Stimulated activated CD4-positive, alpha-beta T cell treated with anti-CD3 and anti-CD28 coated beads, Interleukin-2, amount 100 ng/mL, for 48 hours (primary cell): ENCODE measurements at regions not wholly inside any gene's neighbourhood (a gene's known extent, or its start where the extent isn't known, plus 50 kb on each side); places are given as distances from the start of the nearest gene placed in this dataset.
"Not testable (repeated sequence)": the region's sequence is repeated elsewhere in the genome, so short reads cannot be mapped to it uniquely, and the experiment has no call there.

Source experiments
- DNase-seq, 2 donors: peaks; one replicate each; pipeline ENCODE4 v3.0.0-alpha.2; 2020

GRCh38 chr20:53833333-53834061 is 236.9 kb downstream of the BCAS1 start:
- DNase-seq: no peak

DNA sequence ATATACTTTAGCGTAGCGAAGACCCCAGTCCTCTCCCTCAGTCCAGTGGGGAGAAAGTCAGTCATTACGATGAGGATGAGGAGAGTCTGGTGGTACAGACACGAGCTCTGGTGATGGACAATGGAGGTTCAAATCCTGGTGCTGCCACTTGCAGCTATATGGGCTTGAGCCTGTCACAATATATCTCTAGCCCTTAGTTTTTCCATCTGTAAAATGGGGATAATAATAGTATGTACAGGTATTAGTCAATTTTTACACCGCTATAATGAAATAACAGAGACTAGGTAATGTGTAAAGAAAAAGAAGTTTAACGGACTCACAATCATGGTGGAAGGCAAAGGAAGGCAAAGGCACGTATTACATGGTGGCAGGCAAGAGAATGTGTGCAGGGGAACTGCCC is 237.9 kb downstream of the BCAS1 start:
- no peak for DNase-seq

GRCh38 chr20:53831812-53832211 is 238.2 kb upstream of the ZNF217 start:
- DNase-seq: no peak

DNA sequence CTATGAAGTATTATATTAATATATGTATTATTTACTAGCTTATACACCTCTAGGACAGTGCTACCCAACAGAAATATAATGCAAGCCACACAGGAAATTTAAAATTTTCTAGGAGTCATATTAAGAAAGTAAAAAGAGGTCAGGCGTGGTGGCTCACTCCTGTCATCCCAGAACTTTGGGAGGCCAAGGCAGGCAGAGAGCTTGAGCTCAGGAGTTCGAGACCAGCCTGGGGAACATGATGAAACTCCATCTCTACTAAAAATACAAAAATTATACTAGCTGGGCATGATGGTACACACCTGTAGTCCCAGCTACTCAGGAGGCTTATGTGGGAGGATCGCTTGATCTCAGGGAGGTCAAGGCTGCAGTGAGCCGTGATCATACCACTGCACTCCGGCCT is 237.6 kb upstream of the ZNF217 start:
- no peak for DNase-seq

GRCh38 chr20:53829724-53830521 is 236.3 kb upstream of the ZNF217 start:
- no peak for DNase-seq

- no peak for DNase-seq
Measured at GRCh38 chr20:53829255-53829723, 235.7 kb upstream of the ZNF217 start.

DNA sequence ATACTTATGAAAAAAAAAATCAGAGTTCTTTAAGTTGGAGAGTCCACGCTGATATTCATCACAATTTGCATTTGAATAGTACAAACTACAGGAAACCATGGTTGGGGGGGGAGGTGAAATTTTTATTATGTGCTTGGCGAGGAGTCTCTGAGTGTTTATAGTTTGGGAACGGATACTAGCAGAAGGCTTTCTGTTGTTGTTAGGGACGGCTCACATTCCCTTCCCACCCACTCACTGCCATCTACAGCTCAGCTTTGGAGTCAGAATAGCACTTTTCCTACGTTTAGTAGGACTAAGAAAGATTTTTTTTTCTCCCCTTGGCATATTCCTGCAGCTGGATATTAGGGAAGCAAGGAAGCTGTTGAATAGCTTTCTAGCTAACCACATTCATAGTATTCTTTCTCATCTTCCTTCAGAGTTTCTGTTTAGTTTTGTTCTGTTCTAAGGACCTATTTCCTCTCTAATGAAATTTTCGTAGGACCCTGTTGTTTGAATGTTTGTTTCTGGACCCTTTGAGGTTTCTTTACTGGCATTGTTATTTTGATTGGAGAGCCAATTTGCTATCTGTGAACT is 235.1 kb upstream of the ZNF217 start:
- DNase-seq: no peak

DNA sequence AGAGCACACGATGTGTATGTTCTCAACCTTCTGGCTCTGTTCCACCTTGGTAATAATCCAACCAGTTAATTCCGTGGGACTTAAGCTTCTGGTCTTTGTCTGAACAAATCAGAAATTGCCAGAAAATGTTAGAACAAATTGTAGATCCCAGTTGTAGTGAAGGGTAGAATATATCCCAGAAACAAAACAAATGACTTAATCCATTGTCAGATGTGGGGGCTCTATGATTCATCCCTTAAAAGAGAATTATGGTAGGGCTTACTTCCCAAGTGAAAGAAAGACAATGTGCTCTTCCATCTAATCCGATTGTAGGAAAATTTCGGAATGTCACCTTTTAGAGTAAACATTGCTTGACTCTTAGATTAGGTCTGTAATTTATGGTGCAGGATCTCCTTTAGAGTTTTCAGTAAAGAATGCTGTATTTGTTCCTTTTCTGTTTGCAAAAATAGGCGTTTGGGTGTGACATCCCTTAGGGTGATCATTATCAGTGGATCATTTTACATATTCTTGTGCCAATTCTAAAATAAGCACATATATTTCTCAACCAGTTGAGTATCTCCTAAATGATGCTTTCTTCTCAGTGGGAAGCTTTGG is 234.5 kb upstream of the ZNF217 start:
- no peak for DNase-seq

DNA sequence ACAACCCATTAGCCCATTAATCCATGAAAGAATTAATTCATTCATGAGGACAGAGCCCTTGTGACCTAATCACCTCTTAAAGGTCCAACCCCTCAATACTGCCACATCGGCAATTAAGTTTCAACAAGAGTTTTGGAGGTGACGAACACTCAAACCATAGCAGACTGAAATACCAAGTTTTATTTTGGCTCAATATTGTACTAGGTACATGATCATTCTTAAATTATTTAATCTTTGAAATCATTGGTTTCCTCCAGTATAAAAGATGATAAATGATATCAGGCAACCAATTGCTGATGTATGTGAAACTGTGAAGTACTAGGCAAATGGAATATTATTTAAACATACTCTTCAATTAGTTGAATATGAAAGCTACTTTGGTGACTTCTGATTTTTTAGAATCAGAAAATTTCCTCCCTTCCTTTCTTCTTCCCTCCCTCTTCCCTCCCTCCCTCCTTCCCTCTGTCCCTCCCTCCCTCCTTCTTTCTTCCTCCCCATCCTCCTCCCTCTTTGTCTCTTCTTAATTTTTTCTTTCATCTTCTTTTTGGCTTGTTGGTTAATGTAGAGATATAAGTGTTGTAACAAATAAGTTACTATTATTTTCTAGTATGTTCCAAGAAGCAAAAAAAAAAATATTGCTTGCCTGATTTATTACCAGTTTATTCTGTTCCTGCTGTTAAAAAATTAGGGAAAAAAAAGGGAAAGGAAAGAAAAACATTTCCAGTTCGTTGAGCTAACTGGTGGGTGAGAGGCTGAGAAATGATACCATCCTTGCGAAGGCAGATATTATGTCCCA is 233.9 kb upstream of the ZNF217 start:
- DNase-seq: no peak

GRCh38 chr20:53826597-53827291 is 233.1 kb upstream of the ZNF217 start:
- DNase-seq: no peak

GRCh38 chr20:53826090-53826489 is 232.5 kb upstream of the ZNF217 start:
- DNase-seq: no peak

DNA sequence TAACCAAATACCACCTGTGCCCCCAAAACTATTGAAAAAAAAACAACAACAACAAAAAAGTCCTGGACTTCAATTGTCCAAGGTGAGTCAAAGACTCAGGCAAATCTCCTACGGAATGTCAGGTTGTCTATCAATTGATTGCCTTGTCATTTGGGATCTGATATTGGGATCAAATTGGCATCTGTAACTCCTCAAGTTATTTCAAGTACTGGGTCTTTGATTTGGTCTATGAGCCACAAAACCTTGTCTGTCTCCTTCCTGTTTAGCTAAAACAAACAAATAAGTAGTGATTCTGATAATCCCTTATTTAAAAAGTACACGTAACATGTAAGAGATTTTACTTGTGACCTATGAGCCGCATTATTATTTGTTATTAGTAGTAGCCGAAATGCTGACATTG is 231.6 kb upstream of the ZNF217 start:
- no peak for DNase-seq

GRCh38 chr20:53824779-53825178 is 231.1 kb upstream of the ZNF217 start:
- no peak for DNase-seq

- DNase-seq: no peak
Measured at GRCh38 chr20:53823121-53823764, 229.6 kb upstream of the ZNF217 start.

- no peak for DNase-seq
Measured at GRCh38 chr20:53822534-53822933, 228.9 kb upstream of the ZNF217 start.

DNA sequence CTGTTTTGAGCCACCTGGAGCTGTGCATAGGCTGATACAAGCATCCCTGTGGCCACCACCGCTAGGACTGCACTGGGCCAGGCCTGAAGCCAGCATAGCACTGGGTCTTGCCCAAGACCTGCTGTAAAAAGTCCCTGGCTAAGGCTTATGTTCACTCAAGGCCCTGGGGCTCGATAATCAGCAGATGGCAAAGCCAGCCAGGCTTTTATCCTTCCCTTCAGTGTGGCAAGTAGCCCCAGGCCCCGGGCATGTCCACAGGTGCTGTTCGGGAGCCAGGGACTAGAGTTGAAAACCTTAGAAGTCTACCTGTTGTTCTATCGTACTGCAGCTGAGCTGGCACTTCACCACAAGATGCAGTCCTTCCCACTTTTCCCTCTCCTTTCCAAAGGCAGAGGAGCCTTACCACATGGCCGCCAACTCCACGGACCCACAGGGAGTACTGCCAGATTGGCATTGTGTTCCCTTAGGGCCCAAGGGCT is 226.4 kb upstream of the ZNF217 start:
- DNase-seq: no peak

- no peak for DNase-seq
Measured at GRCh38 chr20:53818457-53819177, 225.0 kb upstream of the ZNF217 start.

- DNase-seq: not testable (repeated sequence)
Measured at GRCh38 chr20:53817513-53817912, 223.9 kb upstream of the ZNF217 start.

DNA sequence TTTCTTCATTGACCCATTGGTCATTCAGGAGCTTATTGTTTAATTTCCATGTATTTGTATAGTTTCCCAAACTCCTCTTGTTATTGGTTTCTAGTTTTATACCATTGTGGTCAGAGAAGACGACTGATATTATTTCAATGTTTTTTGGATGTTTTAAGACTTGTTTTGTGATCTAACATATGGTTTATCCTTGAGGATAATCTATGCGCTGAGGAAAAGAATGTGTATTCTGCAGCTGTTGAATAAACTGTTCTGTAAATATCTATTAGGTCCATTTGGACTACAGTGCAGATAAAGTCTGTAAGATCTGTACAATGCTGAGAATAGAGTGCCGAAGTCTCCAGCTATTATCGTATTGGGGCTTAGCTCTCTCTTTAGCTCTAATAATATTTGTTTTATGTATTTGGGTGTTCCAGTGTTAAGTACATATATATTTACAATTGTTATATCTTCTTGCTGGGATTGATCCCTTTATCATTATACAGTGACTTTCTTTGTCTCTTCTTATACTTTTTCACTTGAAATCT is 223.3 kb upstream of the ZNF217 start:
- no peak for DNase-seq

DNA sequence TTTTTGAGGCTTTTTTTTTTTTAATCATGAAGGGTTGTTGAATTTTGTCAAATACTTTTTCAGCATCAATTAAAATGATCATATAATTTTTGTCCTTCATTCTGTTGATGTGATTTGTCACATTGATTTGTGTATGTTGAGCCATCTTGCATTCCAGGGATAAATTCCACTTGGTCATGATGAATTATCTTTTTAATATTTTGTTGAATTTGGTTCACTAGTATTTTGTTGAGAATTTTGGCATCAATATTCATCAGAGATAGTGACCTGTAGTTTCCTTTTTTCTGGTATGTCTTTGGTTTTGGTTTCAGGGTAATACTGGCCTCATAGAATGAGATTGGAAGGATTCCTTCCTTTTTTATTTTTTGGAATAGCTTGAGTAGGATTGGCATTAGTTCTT is 221.9 kb upstream of the ZNF217 start:
- no peak for DNase-seq
